SIG-M5 (cell line): ENCODE measurements at regions not wholly inside any gene's neighbourhood (a gene's known extent, or its start where the extent isn't known, plus 50 kb on each side); places are given as distances from the start of the nearest gene placed in this dataset.
"Not testable (repeated sequence)": the region's sequence is repeated elsewhere in the genome, so short reads cannot be mapped to it uniquely, and the experiment has no call there.

Source experiments
- DNase-seq: peaks from one replicate; lab custom pipeline; 2025; lab: John Stamatoyannopoulos, UW

GRCh38 chr18:66867653-66868052 lies 263.8 kb upstream of the CDH19 start:
- DNase-seq: no peak

- DNase-seq: not testable (repeated sequence)
Observed at GRCh38 chr18:66866427-66866940, 262.6 kb upstream of the CDH19 start.

- no peak for DNase-seq
Observed at GRCh38 chr18:66838340-66838987, 234.6 kb upstream of the CDH19 start.

GRCh38 chr18:66833646-66834045 lies 229.8 kb upstream of the CDH19 start:
- DNase-seq: no peak

- no peak for DNase-seq
Observed at GRCh38 chr18:66826211-66826610, 222.3 kb upstream of the CDH19 start.

GRCh38 chr18:66825347-66825746 lies 221.5 kb upstream of the CDH19 start:
- no peak for DNase-seq

- DNase-seq: no peak
Observed at GRCh38 chr18:66819235-66819634, 215.3 kb upstream of the CDH19 start.

- no peak for DNase-seq
Observed at GRCh38 chr18:66813138-66813537, 209.2 kb upstream of the CDH19 start.

DNA sequence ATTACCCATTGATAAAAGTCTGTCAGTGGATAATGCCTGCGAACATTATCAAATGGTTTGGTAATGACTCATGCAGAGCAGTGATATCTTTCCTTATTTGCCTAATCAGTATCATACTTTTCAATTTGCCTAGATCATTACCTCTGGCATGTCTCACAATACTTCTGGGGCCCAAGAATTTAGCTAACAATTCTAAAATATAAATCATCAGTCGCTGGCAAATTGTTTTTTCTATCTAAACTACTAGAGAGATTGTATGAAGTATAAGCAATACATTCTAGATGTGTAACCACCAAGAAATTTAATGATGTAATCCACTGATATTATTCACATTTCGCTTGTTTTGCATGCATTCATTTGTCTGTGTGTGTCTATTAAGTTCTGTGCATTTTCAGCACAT lies 191.2 kb upstream of the CDH19 start:
- DNase-seq: no peak

DNA sequence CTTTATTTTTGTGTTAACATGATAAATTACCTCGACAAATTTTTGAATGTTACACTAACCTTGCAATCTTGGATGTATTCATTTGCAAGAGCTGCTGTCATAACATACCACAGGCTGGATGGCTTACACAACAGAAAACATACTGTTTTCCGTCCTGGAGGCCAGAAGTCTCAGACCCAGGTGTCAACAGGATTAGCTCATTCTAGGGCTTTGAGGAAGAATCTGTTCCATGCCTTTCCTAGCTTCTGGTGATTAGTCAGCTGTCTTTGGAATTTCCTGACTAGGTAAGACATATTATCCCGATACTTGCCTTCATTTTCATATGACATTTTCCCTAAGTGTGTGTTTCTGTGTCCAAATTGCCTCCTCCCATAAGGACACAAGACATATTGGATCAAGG lies 188.6 kb upstream of the CDH19 start:
- no peak for DNase-seq

GRCh38 chr18:66780609-66781008 lies 176.7 kb upstream of the CDH19 start:
- DNase-seq: no peak

- DNase-seq: no peak
Observed at GRCh38 chr18:66778048-66778447, 174.2 kb upstream of the CDH19 start.

DNA sequence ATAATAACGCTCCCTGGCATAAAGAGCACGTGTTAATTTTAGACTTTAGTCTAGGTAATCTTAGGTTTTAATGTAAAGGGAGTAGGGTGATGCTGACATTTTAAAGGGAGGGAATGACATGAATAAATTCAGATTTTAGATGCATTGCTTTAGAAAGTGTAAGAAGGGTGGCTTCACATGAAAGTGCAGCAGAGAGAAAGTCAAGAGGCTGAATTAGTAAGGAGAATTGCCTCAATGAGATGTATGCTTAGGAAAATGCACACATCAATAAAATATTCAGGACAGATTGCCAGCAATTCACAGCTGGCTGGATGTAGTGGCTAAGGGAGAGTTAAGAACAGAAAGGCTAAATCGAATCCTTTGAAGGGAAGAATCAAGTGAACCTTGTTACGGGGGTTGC lies 165.5 kb upstream of the CDH19 start:
- no peak for DNase-seq

DNA sequence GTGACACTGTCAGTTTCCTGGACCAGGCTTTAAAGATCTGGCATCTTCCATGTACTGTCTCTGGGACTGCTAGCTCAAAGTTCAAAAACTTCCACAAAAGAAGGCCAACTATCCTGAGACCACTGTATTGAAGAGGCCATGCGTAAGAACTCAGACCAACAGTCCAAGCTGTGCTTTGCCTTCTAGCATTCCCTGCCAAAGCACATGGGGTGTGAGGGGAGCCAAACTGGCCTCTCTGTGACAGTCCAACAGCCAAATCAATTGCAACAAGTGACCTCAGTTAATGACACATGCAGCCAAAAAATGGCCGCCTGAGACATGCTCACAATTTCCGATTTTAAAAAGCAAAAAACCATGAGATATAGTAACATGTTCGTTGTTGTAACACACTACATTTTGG lies 160.3 kb upstream of the CDH19 start:
- no peak for DNase-seq

- no peak for DNase-seq
Observed at GRCh38 chr18:66761166-66761565, 157.3 kb upstream of the CDH19 start.

GRCh38 chr18:66760559-66760958 lies 156.7 kb upstream of the CDH19 start:
- no peak for DNase-seq

- no peak for DNase-seq
Observed at GRCh38 chr18:66759050-66759828, 155.3 kb upstream of the CDH19 start.

- no peak for DNase-seq
Observed at GRCh38 chr18:66757946-66758345, 154.1 kb upstream of the CDH19 start.

DNA sequence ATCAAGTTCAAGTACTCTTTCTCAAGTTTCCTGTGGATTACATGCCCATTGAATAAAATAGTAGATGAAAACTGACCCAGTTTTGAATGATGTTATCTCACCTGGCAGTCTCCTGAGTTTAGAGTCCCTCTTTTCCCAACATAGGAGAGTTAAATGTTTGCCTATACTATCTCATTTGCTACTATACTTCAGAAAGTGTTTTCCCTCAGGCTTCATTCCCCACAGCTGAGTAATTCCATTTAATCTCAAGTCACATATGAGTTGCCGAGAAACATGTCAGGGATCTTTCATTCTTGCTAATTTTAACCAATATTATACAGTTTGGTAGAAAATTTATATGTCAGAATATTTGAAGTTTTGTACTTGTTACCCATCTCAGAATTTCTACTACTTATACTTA lies 150.4 kb upstream of the CDH19 start:
- DNase-seq: no peak

- DNase-seq: no peak
Observed at GRCh38 chr18:66752733-66753132, 148.8 kb upstream of the CDH19 start.

DNA sequence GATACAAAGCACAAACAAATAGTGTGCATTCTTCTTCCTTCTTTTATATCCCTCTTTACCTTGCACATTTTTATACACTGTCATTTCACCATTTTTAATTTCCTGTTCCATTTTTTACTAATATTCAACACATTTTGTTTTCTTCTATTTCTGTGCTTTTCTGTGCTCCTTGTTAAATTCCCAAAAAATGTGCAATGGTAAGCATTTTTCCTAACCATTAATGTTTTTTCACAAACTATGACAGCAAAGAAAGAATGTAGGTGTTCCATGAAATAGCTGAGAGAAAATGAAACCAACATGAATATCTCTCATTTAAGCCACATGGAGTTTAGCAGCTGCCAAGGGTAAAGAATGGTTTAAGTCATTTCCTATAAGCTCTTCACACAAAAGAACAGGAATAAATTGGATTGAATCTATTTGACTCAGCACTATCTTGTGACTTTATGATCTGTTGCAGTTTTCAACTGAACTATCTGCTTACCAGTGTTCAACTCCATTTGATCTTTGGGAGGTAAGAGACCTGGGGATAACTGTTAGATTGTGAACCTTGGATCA lies 145.7 kb upstream of the CDH19 start:
- no peak for DNase-seq

GRCh38 chr18:66749030-66749429 lies 145.1 kb upstream of the CDH19 start:
- no peak for DNase-seq

DNA sequence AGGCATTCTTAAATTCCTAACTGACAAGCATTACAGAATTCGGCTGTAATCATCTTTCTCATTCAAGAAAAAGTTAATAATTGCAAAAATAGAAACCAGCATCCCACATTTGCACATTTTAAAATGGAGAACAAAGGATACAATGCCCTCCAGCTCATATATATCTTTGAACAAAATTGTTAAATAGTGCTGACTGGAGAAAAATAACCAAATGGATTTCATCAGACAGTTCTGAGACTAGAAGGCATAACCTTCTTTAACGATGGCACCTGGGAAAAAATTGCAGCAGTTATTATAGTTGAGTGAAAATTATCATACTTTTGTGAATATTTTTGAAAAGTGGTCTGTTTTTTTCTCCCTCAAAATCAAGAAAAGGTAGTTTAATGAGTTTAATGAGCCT lies 138.9 kb upstream of the CDH19 start:
- DNase-seq: no peak
